Activated naive CD4-positive, alpha-beta T cell treated with anti-CD3 and anti-CD28 coated beads, Interleukin-2, amount 50 U/mL, for 72 hours (primary cell): ENCODE measurements at regions not wholly inside any gene's neighbourhood (a gene's known extent, or its start where the extent isn't known, plus 50 kb on each side); places are given as distances from the start of the nearest gene placed in this dataset.

Source experiments
- ATAC-seq, 2 donors: fragments of 150-1000 bp; cut with Tn5 transposase; 2 replicates each; pipeline ENCODE4 v1.10.0; 2021; ENCODE audit warnings: mild to moderate bottlenecking in 2 of 2, moderate library complexity in 2 of 2
- DNase-seq, 2 donors: peaks; one replicate each; pipeline ENCODE4 v3.0.0; 2021 to 2022; ENCODE audit warnings: low spot score in 2 of 2
- H3K27ac Mint-ChIP-seq, 2 donors: one replicate each; pipeline ENCODE4 v1.8.0; 2022; ENCODE audit warnings: mild to moderate bottlenecking in 2 of 2, mixed read lengths in 2 of 2
- H3K36me3 Mint-ChIP-seq, 2 donors: one replicate each; pipeline ENCODE4 v1.8.0; 2022; ENCODE audit warnings: mixed read lengths in 2 of 2
- H3K9me3 Mint-ChIP-seq, 2 donors: one replicate each; pipeline ENCODE4 v1.8.0; 2022; ENCODE audit warnings: mixed read lengths in 2 of 2

DNA sequence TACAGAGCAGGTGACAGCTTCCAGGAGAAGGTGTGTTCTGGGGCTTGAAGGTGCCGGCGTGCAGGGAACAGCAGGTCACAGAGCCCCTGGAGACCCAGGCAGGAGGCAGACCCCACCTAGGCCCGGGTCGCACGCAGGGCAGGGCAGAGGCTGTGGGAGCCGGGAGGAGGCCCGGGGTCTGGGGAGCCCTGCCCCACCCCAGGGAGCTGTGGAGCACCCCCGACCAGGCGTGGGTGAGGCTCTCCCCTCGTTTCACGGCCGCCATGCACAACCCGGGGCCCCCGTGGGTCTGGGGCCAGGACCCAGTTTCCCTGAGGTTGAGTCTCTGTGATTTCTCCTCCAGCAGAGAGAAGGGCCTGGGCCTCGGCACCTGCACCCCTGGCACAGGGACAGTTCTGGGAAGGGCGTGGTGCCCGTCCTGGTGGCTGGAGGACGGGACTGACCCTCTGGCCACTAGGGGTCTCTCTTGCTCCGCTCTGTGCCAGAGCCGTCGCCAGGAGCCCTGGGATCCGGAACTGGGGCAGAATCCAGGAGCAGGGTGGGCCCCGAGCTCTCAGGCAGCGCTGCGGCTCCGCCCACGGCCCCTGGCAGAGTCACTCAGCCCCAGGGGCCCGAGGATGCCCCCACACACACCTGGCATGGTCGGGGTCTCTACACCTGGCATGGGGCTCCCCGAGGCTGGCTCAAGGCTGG is 75.2 kb upstream of the FBRSL1 start:
- DNase-seq (peak; percentile 74 to 85), ATAC-seq (peak; percentile 94 to 96)
- H3K36me3 Mint-ChIP-seq: no peaks in the 10 kb centered on the region
- no peak overlapping the region for H3K27ac Mint-ChIP-seq
- H3K9me3 Mint-ChIP-seq: no peaks in the 10 kb centered on the region

DNA sequence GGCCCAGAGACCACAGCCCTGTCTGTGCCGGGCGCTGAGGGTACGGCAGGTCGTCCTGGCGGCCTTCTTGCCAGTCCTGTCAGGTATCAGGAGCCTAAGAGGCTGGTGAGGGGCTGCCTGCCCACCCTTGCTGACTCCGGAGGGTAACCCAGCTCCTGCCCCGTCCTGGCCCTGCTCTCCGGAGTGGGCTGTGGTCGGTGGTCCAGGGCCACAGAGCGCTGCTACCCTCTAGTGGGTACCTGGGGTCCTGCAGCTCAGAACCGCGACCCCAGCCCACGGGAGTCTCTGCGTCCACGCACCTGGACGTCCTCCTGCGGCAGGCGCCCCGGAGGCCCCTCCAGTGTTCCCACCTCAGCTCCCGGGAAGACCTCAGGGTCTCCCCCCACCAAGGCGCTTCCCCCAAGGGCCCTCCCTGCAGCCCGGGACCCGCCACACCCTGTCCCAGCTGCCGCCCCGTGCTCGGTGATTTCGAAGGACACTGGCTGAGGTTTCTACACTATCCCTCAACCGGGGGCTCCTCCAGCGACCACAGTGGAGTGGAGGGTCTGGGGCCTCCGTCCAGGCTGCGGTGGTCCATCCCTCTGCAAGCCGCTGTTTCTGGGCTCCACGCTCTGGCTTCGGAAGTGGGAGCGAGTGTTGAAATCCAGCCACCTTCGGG is 75.9 kb upstream of the FBRSL1 start:
- Mint-ChIP-seq H3K36me3 (no peaks in the 10 kb centered on the region), H3K27ac (no peak overlapping the region), H3K9me3 (no peaks in the 10 kb centered on the region)
- peak; percentile 30 to 46 for ATAC-seq
- DNase-seq: peak in 1 of 2 donors; percentile 38

- ATAC-seq (no peak), DNase-seq (no peak)
- Mint-ChIP-seq H3K27ac (no peak overlapping the region), H3K36me3 (no peaks in the 10 kb centered on the region), H3K9me3 (no peaks in the 10 kb centered on the region)
Measured at GRCh38 chr12:132411457-132411856, 78.5 kb upstream of the FBRSL1 start.

DNA sequence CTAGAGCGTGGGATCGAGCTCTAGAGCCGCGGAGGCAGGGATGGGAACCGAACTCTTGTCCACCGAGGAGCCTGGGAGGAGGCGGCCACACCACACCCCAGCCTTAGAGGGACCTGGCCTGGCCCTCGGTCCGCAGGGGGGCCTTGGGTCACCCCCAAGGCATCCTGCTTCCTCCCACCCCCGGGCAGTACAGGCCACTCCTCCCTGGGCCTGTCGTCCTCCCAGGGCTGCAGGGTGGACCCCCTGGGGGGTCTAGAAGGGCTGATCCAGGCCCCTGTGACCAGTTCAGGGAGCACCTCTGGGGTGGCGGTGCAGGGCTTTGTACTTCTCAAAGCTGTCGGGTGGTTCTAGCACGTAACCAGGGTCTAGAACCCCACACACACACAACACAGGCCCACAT is 79.1 kb upstream of the FBRSL1 start:
- no peak for ATAC-seq
- Mint-ChIP-seq H3K9me3 (no peaks in the 10 kb centered on the region), H3K36me3 (no peaks in the 10 kb centered on the region), H3K27ac (no peak overlapping the region)
- no peak for DNase-seq

DNA sequence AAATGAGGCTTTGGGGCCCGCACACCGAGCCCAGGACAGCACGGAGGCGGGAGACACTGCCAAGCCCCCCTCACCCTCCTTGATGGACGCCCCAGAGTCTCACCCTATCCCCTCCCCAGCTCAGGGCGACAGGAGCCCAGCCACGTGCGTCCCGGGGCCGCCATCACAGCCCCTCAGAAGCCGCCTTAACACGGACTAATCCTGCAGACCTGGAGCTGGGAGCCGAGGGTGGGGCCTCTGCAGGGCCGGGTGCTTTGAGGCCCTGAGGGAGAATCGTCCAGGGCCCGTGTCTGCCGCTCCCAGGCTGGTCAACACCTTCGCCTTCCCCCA is 79.7 kb upstream of the FBRSL1 start:
- no peak overlapping the region for H3K27ac Mint-ChIP-seq
- DNase-seq (no peak), ATAC-seq (no peak)
- H3K36me3 Mint-ChIP-seq: no peaks in the 10 kb centered on the region
- H3K9me3 Mint-ChIP-seq: no peaks in the 10 kb centered on the region

DNA sequence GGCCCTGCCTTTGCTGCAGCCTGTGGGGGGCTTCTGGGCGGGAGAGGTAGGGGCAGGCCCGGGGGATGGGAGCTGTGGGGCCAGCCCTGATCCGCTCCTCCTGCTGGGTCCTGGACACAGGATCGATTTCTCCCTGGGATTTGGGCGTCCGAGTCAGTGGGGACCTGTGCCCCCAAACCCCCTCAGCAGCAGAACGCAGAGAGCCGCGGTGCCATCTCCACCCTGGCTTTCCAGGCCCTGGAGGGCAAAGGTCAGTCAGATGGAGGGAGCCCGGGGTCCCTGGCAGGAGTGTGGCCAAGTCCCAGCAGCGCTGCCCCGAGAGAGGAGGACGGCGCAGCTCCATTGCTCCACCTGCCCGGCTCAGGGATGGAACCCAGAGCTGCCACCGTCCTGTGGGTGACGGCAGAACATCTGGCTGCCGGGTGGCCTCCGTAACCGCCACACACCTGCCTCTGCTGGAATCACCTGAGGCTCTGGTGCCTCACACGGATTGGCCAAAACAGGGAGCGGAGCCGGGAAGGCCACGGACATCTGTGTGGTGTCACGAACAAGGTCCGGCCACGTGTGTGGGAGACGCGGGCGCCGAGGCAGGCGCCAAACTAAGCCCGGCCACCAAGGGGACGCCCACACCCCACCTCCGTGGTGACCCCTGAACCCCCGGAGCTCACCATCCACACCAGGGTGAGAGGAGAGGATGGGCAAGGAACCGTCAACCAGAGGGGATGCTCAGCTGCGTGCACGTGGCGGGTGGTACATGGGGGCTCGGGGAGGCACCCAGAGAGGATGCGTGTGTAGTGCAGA is 80.3 kb upstream of the FBRSL1 start:
- Mint-ChIP-seq H3K27ac (no peak overlapping the region), H3K36me3 (no peaks in the 10 kb centered on the region), H3K9me3 (no peaks in the 10 kb centered on the region)
- DNase-seq (no peak), ATAC-seq (no peak)

DNA sequence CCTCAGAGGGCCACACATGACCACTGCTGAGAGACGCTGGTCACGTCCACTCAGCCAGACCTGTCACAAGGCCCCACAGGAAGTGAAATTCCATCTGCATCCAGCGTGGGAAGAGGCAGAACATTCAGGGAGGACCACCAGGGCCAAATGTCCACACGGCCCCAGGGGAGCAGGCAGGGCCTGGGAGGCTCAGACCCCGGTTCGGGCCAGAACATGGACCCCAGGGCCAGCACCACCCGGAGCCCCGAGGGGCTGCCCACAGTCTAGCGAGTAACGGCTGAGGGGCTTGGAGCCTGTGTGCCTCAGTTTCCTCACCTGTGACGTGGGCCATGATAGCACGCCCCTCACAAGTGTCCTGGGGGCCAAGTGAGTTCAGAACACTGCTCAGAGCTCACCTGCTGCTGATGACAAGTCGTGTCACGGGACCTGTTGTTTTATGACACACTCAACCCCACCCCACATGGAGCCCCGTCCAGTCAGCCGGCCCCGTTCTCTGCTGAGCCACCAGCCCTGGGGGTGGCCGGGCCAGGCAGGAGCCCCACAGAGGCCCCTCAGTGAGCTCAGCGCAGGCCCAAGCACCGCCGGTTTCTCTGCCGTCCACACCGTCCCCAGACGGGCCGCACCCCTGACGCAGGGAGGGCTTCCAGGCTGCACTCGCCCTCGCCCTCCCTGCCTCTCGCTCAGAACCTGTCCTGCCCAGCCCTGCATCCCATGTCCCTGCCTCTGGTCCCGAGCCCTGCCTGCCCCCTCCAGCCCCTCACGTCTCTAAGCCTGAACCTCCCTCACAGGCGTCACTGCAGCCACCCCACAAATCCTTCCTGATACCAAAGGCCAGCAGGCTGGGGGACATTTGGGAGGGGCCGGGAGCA is 79.5 kb upstream of the GALNT9 start:
- H3K27ac Mint-ChIP-seq: no peak overlapping the region
- ATAC-seq: no peak
- no peaks in the 10 kb centered on the region for H3K36me3 Mint-ChIP-seq
- H3K9me3 Mint-ChIP-seq: no peaks in the 10 kb centered on the region
- no peak for DNase-seq

GRCh38 chr12:132407992-132408391 is 78.6 kb upstream of the GALNT9 start:
- no peaks in the 10 kb centered on the region for H3K9me3 Mint-ChIP-seq
- DNase-seq (no peak), ATAC-seq (no peak)
- H3K36me3 Mint-ChIP-seq: no peaks in the 10 kb centered on the region
- no peak overlapping the region for H3K27ac Mint-ChIP-seq

DNA sequence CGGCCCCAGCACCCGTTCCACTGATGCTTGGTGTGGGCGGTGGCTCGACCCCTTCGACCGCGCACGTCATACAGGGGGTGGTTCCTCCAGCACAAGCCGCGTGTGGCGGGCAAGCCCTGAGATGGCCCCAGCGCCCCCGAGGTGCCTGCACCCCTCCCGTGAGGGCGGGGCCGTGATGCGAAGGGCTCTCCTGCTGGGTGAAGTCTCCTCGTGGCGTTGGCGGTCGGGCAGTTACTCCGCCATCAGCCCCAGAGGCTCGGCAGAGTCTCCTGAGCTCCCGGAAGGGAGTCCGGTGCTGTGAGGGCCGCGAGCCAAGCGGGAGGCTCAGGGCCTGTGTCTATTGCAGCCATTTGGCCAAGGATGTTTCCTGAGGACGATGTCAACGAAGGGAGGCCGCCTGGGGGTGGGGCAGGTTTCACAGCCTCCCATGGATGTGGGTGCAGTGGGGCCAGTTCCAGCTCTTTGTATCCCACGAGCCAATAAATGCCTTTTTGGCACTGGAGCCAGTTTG is 78.1 kb upstream of the GALNT9 start:
- Mint-ChIP-seq H3K36me3 (no peaks in the 10 kb centered on the region), H3K27ac (no peak overlapping the region), H3K9me3 (no peaks in the 10 kb centered on the region)
- DNase-seq (no peak), ATAC-seq (no peak)

DNA sequence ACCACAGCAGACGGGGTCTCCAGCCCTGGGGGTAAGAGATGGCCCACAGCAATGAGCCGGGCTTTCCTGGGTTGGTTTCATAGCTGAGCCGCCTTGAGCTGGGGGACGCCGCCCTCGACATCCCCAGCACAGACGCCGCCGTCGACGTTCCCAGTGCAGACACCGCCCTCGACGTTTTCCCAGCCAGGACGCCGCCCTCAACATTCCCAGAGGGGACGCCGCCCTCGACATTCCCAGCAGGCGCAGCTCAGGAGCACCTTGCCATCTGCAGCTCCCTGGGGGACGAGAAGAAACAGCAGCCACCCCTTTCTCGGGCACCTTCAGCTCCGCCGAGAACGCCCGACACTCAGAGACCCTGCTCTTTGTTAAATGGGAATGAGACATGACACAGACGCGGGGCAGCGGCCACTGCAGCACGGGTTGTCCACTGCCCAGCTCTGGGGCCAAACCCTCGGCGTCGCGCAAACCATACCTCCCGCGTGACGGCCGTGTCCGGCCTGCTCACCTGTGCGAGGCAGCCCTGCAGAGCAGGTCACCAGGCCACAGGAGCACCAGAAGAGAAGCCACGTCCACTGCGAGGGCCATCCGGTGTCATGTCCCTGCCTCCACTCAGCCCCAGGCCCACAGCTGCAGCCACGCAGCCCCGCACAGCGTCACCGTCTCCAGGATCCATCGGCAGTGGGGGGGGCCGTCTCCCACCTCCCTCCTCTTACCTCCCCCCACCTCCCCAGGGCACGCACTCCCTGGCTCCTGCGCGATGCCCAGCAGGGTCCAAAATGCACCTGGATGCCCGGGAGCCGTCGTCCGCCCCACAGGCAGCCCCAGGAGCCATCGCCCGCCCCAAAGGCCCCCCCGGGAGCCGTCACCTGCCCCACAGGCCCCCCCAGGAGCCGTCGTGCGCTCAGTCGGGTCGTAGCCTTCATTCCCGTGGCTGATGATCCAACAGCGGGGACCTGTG is 77.4 kb upstream of the GALNT9 start:
- no peak for DNase-seq
- no peak for ATAC-seq
- H3K27ac Mint-ChIP-seq: no peak overlapping the region
- H3K9me3 Mint-ChIP-seq: no peaks in the 10 kb centered on the region
- no peaks in the 10 kb centered on the region for H3K36me3 Mint-ChIP-seq

GRCh38 chr12:132405742-132406251 is 76.4 kb upstream of the GALNT9 start:
- no peak for DNase-seq
- no peak for ATAC-seq
- no peaks in the 10 kb centered on the region for H3K9me3 Mint-ChIP-seq
- H3K36me3 Mint-ChIP-seq: no peaks in the 10 kb centered on the region
- no peak overlapping the region for H3K27ac Mint-ChIP-seq

GRCh38 chr12:132404951-132405741 is 75.8 kb upstream of the GALNT9 start:
- H3K9me3 Mint-ChIP-seq: no peaks in the 10 kb centered on the region
- ATAC-seq (no peak), DNase-seq (no peak)
- no peak overlapping the region for H3K27ac Mint-ChIP-seq
- H3K36me3 Mint-ChIP-seq: no peaks in the 10 kb centered on the region

GRCh38 chr12:132404435-132404855 is 75.1 kb upstream of the GALNT9 start:
- H3K27ac Mint-ChIP-seq: no peak overlapping the region
- no peaks in the 10 kb centered on the region for H3K36me3 Mint-ChIP-seq
- DNase-seq (no peak), ATAC-seq (no peak)
- H3K9me3 Mint-ChIP-seq: no peaks in the 10 kb centered on the region

GRCh38 chr12:132403636-132404434 is 74.4 kb upstream of the GALNT9 start:
- H3K9me3 Mint-ChIP-seq: no peaks in the 10 kb centered on the region
- no peaks in the 10 kb centered on the region for H3K36me3 Mint-ChIP-seq
- H3K27ac Mint-ChIP-seq: no peak overlapping the region
- ATAC-seq: no peak
- DNase-seq: no peak
